H1 (cell line): ENCODE measurements at regions not wholly inside any gene's neighbourhood (a gene's known extent, or its start where the extent isn't known, plus 50 kb on each side); places are given as distances from the start of the nearest gene placed in this dataset.

Experiments
- CTCF ChIA-PET: fragments of 300-600 bp; sonication (Branson Sonifier 250); formaldehyde crosslinking; loops from one replicate; lab custom pipeline; 2021; ENCODE audit not compliant: partially characterized antibody; lab: Charles Lee
- POLR2A ChIA-PET: fragments of 300-600 bp; sonication (Branson Sonifier 250); formaldehyde crosslinking; loops from one replicate; lab custom pipeline; 2021; ENCODE audit warnings: inconsistent platforms; ENCODE audit not compliant: partially characterized antibody; lab: Charles Lee
- DNase-seq, 2 experiments: peaks; one replicate each; pipeline versions ENCODE4 v3.0.0 to v3.0.0-alpha.2; 2010 to 2022; ENCODE audit warnings: low spot score in 2 of 2, low read depth in 1 of 2, mixed read lengths in 1 of 2
- FAIRE-seq: peaks from 2 replicates; lab custom pipeline; 2011; peaks lifted over from hg19 to GRCh38; lab: Jason Lieb, UNC
- H2AFZ ChIP-seq: 2 replicates; pipeline ENCODE4 v1.8.1; 2012; ENCODE audit warnings: low read length, inconsistent platforms
- H2AK5ac ChIP-seq: 2 replicates; pipeline ENCODE4 v1.6.1; 2013; ENCODE audit warnings: low read depth, low read length
- H2BK120ac ChIP-seq: replicated peaks from 2 replicates; pipeline ENCODE3; 2013; ENCODE audit warnings: low read depth, low read length, inconsistent platforms
- H2BK12ac ChIP-seq: 2 replicates; pipeline ENCODE4 v1.6.1; 2013; ENCODE audit warnings: low read depth, low read length
- H2BK15ac ChIP-seq: 2 replicates; pipeline ENCODE4 v1.6.1; 2013; ENCODE audit warnings: low read length
- H2BK20ac ChIP-seq: 2 replicates; pipeline ENCODE4 v1.6.1; 2013; ENCODE audit warnings: low read length
- H2BK5ac ChIP-seq: 2 replicates; pipeline ENCODE4 v1.6.1; 2013; ENCODE audit warnings: low read depth, low read length
- H3K14ac ChIP-seq: 2 replicates; pipeline ENCODE4 v1.6.1; 2013; ENCODE audit warnings: inconsistent platforms; ENCODE audit not compliant: insufficient read length
- H3K18ac ChIP-seq: 2 replicates; pipeline ENCODE4 v1.6.1; 2013; ENCODE audit warnings: low read length; ENCODE audit errors: extremely low read depth
- H3K23ac ChIP-seq: 2 replicates; pipeline ENCODE4 v1.6.1; 2013; ENCODE audit warnings: inconsistent platforms; ENCODE audit not compliant: insufficient read length
- H3K23me2 ChIP-seq: 2 replicates; pipeline ENCODE4 v1.6.1; 2013; ENCODE audit warnings: low read depth, low read length
- H3K27ac ChIP-seq: 2 replicates; pipeline ENCODE4 v1.6.1; 2011; ENCODE audit warnings: low read depth, low read length, inconsistent platforms
- H3K27me3 ChIP-seq, 4 experiments: replicated peaks in 1 of 4; 1 replicate in 1 of 4; 2 replicates in 3 of 4; pipeline versions ENCODE4 v1.6.1 to v1.8.1; 2011 to 2013; ENCODE audit warnings: low read length in 3 of 4, mild to moderate bottlenecking in 3 of 4, inconsistent platforms in 2 of 4, mixed read lengths in 2 of 4, moderate library complexity in 1 of 4; ENCODE audit not compliant: control insufficient read depth in 3 of 4, insufficient read depth in 3 of 4; ENCODE audit errors: extremely low read depth in 1 of 4
- H3K36me3 ChIP-seq, 4 experiments: 2 replicates each; pipeline versions ENCODE4 v1.6.1 to v1.8.1; 2011 to 2013; ENCODE audit warnings: mild to moderate bottlenecking in 4 of 4, low read length in 3 of 4, moderate library complexity in 2 of 4, control low read depth in 1 of 4, inconsistent platforms in 1 of 4; ENCODE audit not compliant: insufficient read depth in 4 of 4, control insufficient read depth in 2 of 4
- H3K4ac ChIP-seq: replicated peaks from 2 replicates; pipeline ENCODE3; 2013; ENCODE audit warnings: low read length, low read depth, mixed read lengths, inconsistent platforms; ENCODE audit not compliant: insufficient read length
- H3K4me1 ChIP-seq, 4 experiments: replicated peaks in 1 of 4; 1 replicate in 1 of 4; 2 replicates in 3 of 4; pipeline versions ENCODE4 v1.6.1 to v1.8.1; 2011 to 2013; ENCODE audit warnings: low read length in 3 of 4, inconsistent platforms in 2 of 4, mixed read lengths in 1 of 4; ENCODE audit not compliant: insufficient read depth in 4 of 4, control insufficient read depth in 3 of 4
- H3K4me2 ChIP-seq, 2 experiments: 2 replicates each; pipeline versions ENCODE4 v1.6.1 to v1.8.1; 2011 to 2013; ENCODE audit warnings: low read depth in 2 of 2, low read length in 2 of 2, control low read depth in 1 of 2, inconsistent platforms in 1 of 2, mild to moderate bottlenecking in 1 of 2; ENCODE audit not compliant: insufficient read depth in 1 of 2
- H3K4me3 ChIP-seq, 4 experiments: fragments of 200-600, 300-600 bp in 1 of 4; sonication (generic), shearing (Covaris generic), sonication (Bioruptor Twin) in 1 of 4; 2 replicates each; pipeline versions ENCODE4 v1.5.1 to v1.8.1; 2011 to 2016; ENCODE audit warnings: low read length in 4 of 4, low read depth in 3 of 4, control low read depth in 2 of 4, inconsistent platforms in 2 of 4, mild to moderate bottlenecking in 2 of 4, mixed read lengths in 1 of 4, moderate library complexity in 1 of 4; ENCODE audit not compliant: insufficient read depth in 2 of 4; ENCODE audit errors: extremely low read depth in 1 of 4
- H3K56ac ChIP-seq: replicated peaks from 2 replicates; pipeline ENCODE3; 2013; ENCODE audit warnings: low read depth, mild to moderate bottlenecking, mixed read lengths, low read length, inconsistent platforms; ENCODE audit not compliant: insufficient read length
- H3K79me1 ChIP-seq: 2 replicates; pipeline ENCODE4 v1.6.1; 2013; ENCODE audit warnings: low read depth, low read length, control low read depth
- H3K79me2 ChIP-seq, 2 experiments: 2 replicates each; pipeline versions ENCODE4 v1.6.1 to v1.8.1; 2012 to 2013; ENCODE audit warnings: low read length in 2 of 2, mild to moderate bottlenecking in 2 of 2, inconsistent platforms in 1 of 2; ENCODE audit not compliant: insufficient read depth in 2 of 2, control insufficient read depth in 1 of 2
- H3K9ac ChIP-seq, 4 experiments: replicated peaks in 1 of 4; 1 replicate in 1 of 4; 2 replicates in 3 of 4; pipeline versions ENCODE4 v1.6.1 to v1.8.1; 2011 to 2013; ENCODE audit warnings: low read depth in 3 of 4, low read length in 3 of 4, control low read depth in 2 of 4, mild to moderate bottlenecking in 2 of 4, moderate library complexity in 2 of 4, inconsistent platforms in 1 of 4; ENCODE audit errors: extremely low read depth in 1 of 4
- H3K9me3 ChIP-seq, 2 experiments: 2 replicates each; pipeline versions ENCODE4 v1.6.1 to v1.8.1; 2012 to 2013; ENCODE audit warnings: mild to moderate bottlenecking in 2 of 2, moderate library complexity in 2 of 2, control low read depth in 1 of 2, inconsistent platforms in 1 of 2, low read depth in 1 of 2, low read length in 1 of 2, mixed read lengths in 1 of 2; ENCODE audit not compliant: insufficient read depth in 2 of 2
- H4K20me1 ChIP-seq, 2 experiments: replicated peaks in 1 of 2; 2 replicates each; pipeline versions ENCODE3 to v1.8.1; 2011 to 2013; ENCODE audit warnings: inconsistent platforms in 2 of 2, low read length in 2 of 2, mild to moderate bottlenecking in 1 of 2; ENCODE audit not compliant: insufficient read depth in 2 of 2, control insufficient read depth in 1 of 2
- H4K5ac ChIP-seq: 2 replicates; pipeline ENCODE4 v1.6.1; 2013; ENCODE audit warnings: low read length, low read depth, mixed read lengths, inconsistent platforms; ENCODE audit not compliant: insufficient read length
- H4K8ac ChIP-seq: 2 replicates; pipeline ENCODE4 v1.8.0; 2013; ENCODE audit warnings: mild to moderate bottlenecking, moderate library complexity, low read length, inconsistent platforms; ENCODE audit not compliant: insufficient read depth; ENCODE audit errors: extremely low read depth
- H4K91ac ChIP-seq: replicated peaks from 2 replicates; pipeline ENCODE3; 2013; ENCODE audit warnings: low read length, mixed read lengths, inconsistent platforms; ENCODE audit not compliant: insufficient read length
- MAX ChIP-seq: IDR thresholded peaks from 2 replicates; pipeline ENCODE4 v1.6.1; 2012; ENCODE audit warnings: inconsistent platforms
- RNF2 ChIP-seq: fragments of 200-900, 300-1000 bp; sonication (generic); IDR thresholded peaks from 2 replicates; pipeline ENCODE4 v1.7.1; 2016; ENCODE audit warnings: borderline replicate concordance, low read depth, mild to moderate bottlenecking, antibody characterized with exemption, low read length; ENCODE audit not compliant: poor library complexity, severe bottlenecking; ENCODE audit errors: missing control alignments
- SAP30 ChIP-seq: fragments of 300-600 bp; sonication (generic); IDR thresholded peaks from 2 replicates; pipeline ENCODE4 v1.7.1; 2012; ENCODE audit warnings: low read length, moderate library complexity, mild to moderate bottlenecking, inconsistent platforms; ENCODE audit not compliant: insufficient read depth, insufficient replicate concordance
- SIN3A ChIP-seq, 2 experiments: IDR thresholded peaks in 1 of 2; conservative IDR thresholded peaks in 1 of 2; 2 replicates each; pipeline ENCODE4 v1.6.1; 2011 to 2012; ENCODE audit warnings: low read length in 2 of 2, improper control_type of control experiment in 1 of 2, low read depth in 1 of 2, mild to moderate bottlenecking in 1 of 2
- SP1 ChIP-seq: IDR thresholded peaks from 2 replicates; pipeline ENCODE4 v1.6.1; 2011; ENCODE audit warnings: low read depth, low read length
- SUZ12 ChIP-seq: fragments of 200-600 bp; sonication (generic); IDR thresholded peaks from 2 replicates; pipeline ENCODE4 v1.6.1; 2012; ENCODE audit warnings: mild to moderate bottlenecking, inconsistent platforms, low read length, moderate library complexity, mixed read lengths
- TAF7 ChIP-seq: optimal IDR thresholded peaks from 2 replicates; pipeline ENCODE3; 2011; ENCODE audit warnings: low read depth, mild to moderate bottlenecking, inconsistent platforms, low read length, moderate library complexity, borderline replicate concordance
- TCF12 ChIP-seq: IDR thresholded peaks from 2 replicates; pipeline ENCODE4 v1.6.1; 2011; ENCODE audit warnings: low read depth, mild to moderate bottlenecking, low read length
- ZNF274 ChIP-seq: IDR thresholded peaks from 2 replicates; pipeline ENCODE4 v1.7.0; 2012; ENCODE audit warnings: low read length, borderline replicate concordance; ENCODE audit errors: extremely low read depth
- WGBS, 2 experiments: shearing (Covaris generic) in 1 of 2; methylation state at CpG; one replicate each; pipeline versions ENCODE4 v1.1.6 to v1.1.7; 2013 to 2015; ENCODE audit warnings: low lambda C conversion rate in 2 of 2, mixed read lengths in 2 of 2, inconsistent platforms in 1 of 2, low coverage in 1 of 2, missing lambda C conversion rate in 1 of 2; ENCODE audit not compliant: insufficient replicate concordance in 2 of 2, insufficient coverage in 1 of 2, insufficient read length in 1 of 2; ENCODE audit errors: extremely low coverage in 1 of 2, missing lambda C conversion rate in 1 of 2; 5-methylcytosine and 5-hydroxymethylcytosine counted together
- TF ChIP-seq, protein P1 (sequence below), 3 experiments: IDR thresholded peaks; 1 replicate in 2 of 3; 2 replicates in 1 of 3; pipeline versions ENCODE4 v1.5.1 to v1.6.1; 2011; ENCODE audit warnings: low read length in 3 of 3, mild to moderate bottlenecking in 3 of 3, inconsistent platforms in 2 of 3, low read depth in 1 of 3, moderate library complexity in 1 of 3; ENCODE audit not compliant: insufficient read depth in 1 of 3; ENCODE audit errors: control extremely low read depth in 1 of 3

- Histone ChIP-seq H4K5ac (no peak overlapping the region), H2AK5ac (no peak overlapping the region), H3K18ac (no peak overlapping the region), H3K23me2 (no peaks in the 10 kb centered on the region), H3K56ac (no peak overlapping the region), H4K91ac (peak overlapping the region; percentile 60), H3K36me3 (no peaks in the 10 kb centered on the region), H3K27me3 (no peaks in the 10 kb centered on the region), H3K23ac (no peak overlapping the region), H2BK120ac (no peak overlapping the region), H3K14ac (no peak overlapping the region), H2BK20ac (0 out of 2 replicates have a peak overlapping the region, but pooled peaks have one; percentile 34), H3K79me1 (no peaks in the 10 kb centered on the region), H3K4me3 (no peak overlapping the region), H2BK15ac (no peak overlapping the region), H4K8ac (no peak overlapping the region), H3K9me3 (no peaks in the 10 kb centered on the region), H4K20me1 (no peaks in the 10 kb centered on the region), H2BK12ac (no peak overlapping the region; the same call in 1 of the 2 replicates), H3K27ac (no peak overlapping the region), H3K4me1 (no peaks in the 10 kb centered on the region), H3K9ac (no peak overlapping the region), H3K4ac (no peak overlapping the region), H2AFZ (peak overlapping the region; percentile 94; the same call in 1 of the 2 replicates), H3K79me2 (no peaks in the 10 kb centered on the region), H2BK5ac (0 out of 2 replicates have a peak overlapping the region, but pooled peaks have one; percentile 4), H3K4me2 (no peak overlapping the region)
- DNase-seq = peak; percentile 36 to 77
- FAIRE-seq = no peak
- ChIA-PET POLR2A (no interaction called here), CTCF (interaction anchor here (0.6 to 2.3 kb wide), 15 partner anchors 9 to 415 kb away, joined by 3 to 16 read pairs (median 4); no protein-coding TSS in a partner anchor)
- WGBS, 2 experiments = 79% methylated on average over 8 of the region's 8 CpGs; no CpG with 5 or more reads in 1 of the 2 experiments
- TF ChIP-seq SAP30 (no peak), TAF7 (no peak), ZNF274 (no peak), RNF2 (no peak), TCF12 (no peak), SP1 (no peak), SIN3A (conservative IDR thresholded peaks at IDR 0.05 in 1 of 2, IDR thresholded peaks at IDR 0.05 in 1 of 2; ENCODE audit: low read depth in 1 of 2, low read length in 2 of 2) (no peak), SUZ12 (no peak), MAX (no peak)
- TF ChIP-seq, protein P1, sequence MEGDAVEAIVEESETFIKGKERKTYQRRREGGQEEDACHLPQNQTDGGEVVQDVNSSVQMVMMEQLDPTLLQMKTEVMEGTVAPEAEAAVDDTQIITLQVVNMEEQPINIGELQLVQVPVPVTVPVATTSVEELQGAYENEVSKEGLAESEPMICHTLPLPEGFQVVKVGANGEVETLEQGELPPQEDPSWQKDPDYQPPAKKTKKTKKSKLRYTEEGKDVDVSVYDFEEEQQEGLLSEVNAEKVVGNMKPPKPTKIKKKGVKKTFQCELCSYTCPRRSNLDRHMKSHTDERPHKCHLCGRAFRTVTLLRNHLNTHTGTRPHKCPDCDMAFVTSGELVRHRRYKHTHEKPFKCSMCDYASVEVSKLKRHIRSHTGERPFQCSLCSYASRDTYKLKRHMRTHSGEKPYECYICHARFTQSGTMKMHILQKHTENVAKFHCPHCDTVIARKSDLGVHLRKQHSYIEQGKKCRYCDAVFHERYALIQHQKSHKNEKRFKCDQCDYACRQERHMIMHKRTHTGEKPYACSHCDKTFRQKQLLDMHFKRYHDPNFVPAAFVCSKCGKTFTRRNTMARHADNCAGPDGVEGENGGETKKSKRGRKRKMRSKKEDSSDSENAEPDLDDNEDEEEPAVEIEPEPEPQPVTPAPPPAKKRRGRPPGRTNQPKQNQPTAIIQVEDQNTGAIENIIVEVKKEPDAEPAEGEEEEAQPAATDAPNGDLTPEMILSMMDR (IDR thresholded peaks at IDR 0.05; ENCODE audit: control extremely low read depth in 1 of 3, insufficient read depth in 1 of 3, low read depth in 1 of 3, low read length in 3 of 3) = peak; percentile 77 to 92 (median 89)
These were observed 87.8 kb downstream of the C3orf85 start for GRCh38 chr3:109224333-109224732.
